Thyroid gland (tissue), 4 donors: ENCODE measurements at regions not wholly inside any gene's neighbourhood (a gene's known extent, or its start where the extent isn't known, plus 50 kb on each side); places are given as distances from the start of the nearest gene placed in this dataset.
"Not testable (repeated sequence)": the region's sequence is repeated elsewhere in the genome, so short reads cannot be mapped to it uniquely, and the experiment has no call there.

Experiments used
- DNase-seq, 2 donors: peaks; one replicate each; pipeline ENCODE4 v3.0.0-alpha.2; 2019
- H3K27ac ChIP-seq, 3 donors: fragments of 200-600 bp; sonication (generic); 1 replicate in 2 of 3; 2 replicates in 1 of 3; pipeline ENCODE4 v1.5.1; 2016 to 2019; ENCODE audit warnings: mild to moderate bottlenecking in 1 of 3, moderate library complexity in 1 of 3
- H3K27me3 ChIP-seq: fragments of 200-600 bp; sonication (generic); one replicate; pipeline ENCODE4 v1.5.1; 2019
- H3K36me3 ChIP-seq, 2 donors: fragments of 200-600 bp; sonication (generic); one replicate each; pipeline ENCODE4 v1.5.1; 2016 to 2019
- H3K4me1 ChIP-seq, 2 donors: fragments of 200-600 bp; sonication (generic); one replicate each; pipeline ENCODE4 v1.5.1; 2017 to 2019
- H3K4me3 ChIP-seq, 3 donors: fragments of 200-600 bp; sonication (generic); replicated peaks in 1 of 3; 1 replicate in 2 of 3; 2 replicates in 1 of 3; pipeline ENCODE4 v1.5.1; 2016; ENCODE audit warnings: mild to moderate bottlenecking in 1 of 3
- H3K9me3 ChIP-seq: fragments of 200-600 bp; sonication (generic); one replicate; pipeline ENCODE4 v1.5.1; 2017
- CTCF ChIP-seq, 6 experiments: fragments of 200-600 bp in 3 of 6; fragments of 450-650 bp in 3 of 6; sonication (generic) in 3 of 6; IDR thresholded peaks; one replicate each; pipeline ENCODE4 v1.5.1; 2016 to 2019; ENCODE audit warnings: antibody characterized with exemption in 6 of 6, mild to moderate bottlenecking in 2 of 6, inconsistent platforms in 1 of 6, moderate library complexity in 1 of 6
- POLR2A ChIP-seq, 2 donors: fragments of 450-650 bp; IDR thresholded peaks; one replicate each; pipeline ENCODE4 v1.6.1; 2017; ENCODE audit warnings: antibody characterized with exemption in 2 of 2, mild to moderate bottlenecking in 2 of 2, moderate library complexity in 1 of 2
- WGBS, 2 donors: methylation state at CpG; one replicate each; pipeline ENCODE4 v1.1.5; 2017; 5-methylcytosine and 5-hydroxymethylcytosine counted together
- intact Hi-C: fragments of 100-400 bp; cut with DNase I; formaldehyde crosslinking; loops from one replicate; pipeline ENCODE4 v1.15.1; 2023

GRCh38 chr5:100402071-100402470, 133.1 kb upstream of the FAM174A start:
- Histone ChIP-seq H3K27ac (no peak overlapping the region), H3K4me1 (peaks cover 0 to 5% of the 10 kb centered on the region in 2 donors), H3K27me3 (no peaks in the 10 kb centered on the region), H3K36me3 (no peaks in the 10 kb centered on the region), H3K9me3 (no peaks in the 10 kb centered on the region), H3K4me3 (no peak overlapping the region)
- DNase-seq, result no peak
- 70 to 79% methylated on average over 5 of the region's 5 CpGs for WGBS, 2 donors
- TF ChIP-seq CTCF (IDR thresholded peaks at IDR 0.05) (no peak), POLR2A (IDR thresholded peaks at IDR 0.05) (no peak)
- intact Hi-C loops, result no loop called here

GRCh38 chr5:100401149-100401548, 134.0 kb upstream of the FAM174A start:
- H3K27ac ChIP-seq, result no peak overlapping the region
- intact Hi-C loops, result no loop called here
- H3K36me3 ChIP-seq, result no peaks in the 10 kb centered on the region
- H3K9me3 ChIP-seq, result no peaks in the 10 kb centered on the region
- no peak overlapping the region for H3K4me3 ChIP-seq
- no peaks in the 10 kb centered on the region for H3K27me3 ChIP-seq
- no peak for TF ChIP-seq POLR2A (IDR thresholded peaks at IDR 0.05)
- no peak for TF ChIP-seq CTCF (IDR thresholded peaks at IDR 0.05)
- no peak for DNase-seq
- peaks cover 0 to 2% of the 10 kb centered on the region in 2 donors for H3K4me1 ChIP-seq

- DNase-seq, H3K27me3 ChIP-seq, intact Hi-C loops, H3K9me3 ChIP-seq, H3K4me3 ChIP-seq, H3K36me3 ChIP-seq, H3K4me1 ChIP-seq, H3K27ac ChIP-seq: not testable (repeated sequence)
- WGBS, 2 donors, result 42 to 50% methylated on average over 3 of the region's 3 CpGs
These were observed 136.4 kb upstream of the FAM174A start for GRCh38 chr5:100398815-100399214.

DNA sequence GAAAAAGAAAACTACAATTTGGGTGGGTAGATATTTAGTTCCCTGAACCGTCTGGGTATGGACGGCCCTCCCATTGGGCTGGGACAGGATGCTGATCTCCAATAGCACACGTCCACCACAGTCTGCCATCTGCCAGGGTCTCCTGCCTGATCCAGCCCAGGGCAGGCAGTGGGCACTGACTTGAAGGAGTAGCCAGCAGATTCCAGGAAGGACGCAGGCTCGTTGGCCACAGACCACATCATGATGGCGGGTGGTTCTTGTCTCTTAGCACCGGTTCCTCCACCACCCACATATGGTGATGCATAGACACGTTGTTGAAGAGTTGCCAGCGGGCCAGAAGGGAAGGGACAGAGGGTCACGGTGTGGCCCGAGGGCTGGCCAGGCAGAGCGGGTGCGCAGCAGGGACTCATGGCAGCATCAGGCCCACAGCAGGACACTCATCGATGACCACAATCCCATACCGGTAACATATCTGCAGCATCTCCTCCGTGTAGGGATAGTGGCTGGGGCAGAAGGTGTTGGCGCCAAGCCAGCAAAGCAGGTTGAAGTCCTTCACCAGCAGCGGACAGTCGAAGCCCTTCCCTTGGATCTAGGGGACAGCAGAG, 155.8 kb upstream of the FAM174A start:
- intact Hi-C loops, H3K9me3 ChIP-seq, DNase-seq, H3K36me3 ChIP-seq, H3K4me1 ChIP-seq, H3K27me3 ChIP-seq, H3K27ac ChIP-seq, H3K4me3 ChIP-seq: not testable (repeated sequence)
- WGBS, 2 donors, result 88 to 93% methylated on average over 6 to 10 of the region's 19 CpGs

DNA sequence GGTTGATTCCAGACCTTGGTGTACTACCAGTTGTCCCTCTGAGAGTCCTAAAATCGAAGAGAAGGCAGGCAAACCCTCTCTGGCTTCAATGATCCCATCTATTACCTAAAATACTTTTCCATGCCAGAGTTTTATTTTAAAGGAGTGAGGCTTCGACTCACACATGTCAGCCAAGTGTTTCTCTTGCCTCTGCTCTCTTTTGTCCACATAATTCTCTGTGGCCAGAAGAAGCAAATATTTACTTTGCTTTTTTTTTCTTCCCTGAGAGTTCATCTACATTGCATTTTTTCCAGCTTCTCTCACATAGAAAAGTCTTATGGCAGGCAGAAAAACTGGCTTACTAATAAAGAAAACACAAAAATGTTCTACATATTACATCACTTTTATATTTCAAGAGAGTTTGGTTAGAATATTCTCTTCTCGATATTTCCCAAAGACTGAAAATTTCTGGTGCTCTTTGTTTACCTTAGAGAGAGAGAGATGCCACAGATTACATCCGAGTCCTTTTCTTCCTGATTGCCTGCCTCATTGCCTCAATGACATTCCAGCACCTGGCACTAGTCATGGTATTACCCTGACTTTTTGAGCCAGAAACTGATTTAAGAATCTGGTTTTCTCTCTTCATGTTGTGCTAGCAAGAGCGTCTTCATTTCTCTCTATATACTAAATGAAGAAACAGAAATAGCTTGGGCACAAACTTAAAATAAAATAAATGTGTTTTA, 170.3 kb upstream of the FAM174A start:
- H3K27ac ChIP-seq, H3K36me3 ChIP-seq, intact Hi-C loops, H3K9me3 ChIP-seq, H3K4me3 ChIP-seq, H3K27me3 ChIP-seq, DNase-seq, H3K4me1 ChIP-seq: not testable (repeated sequence)
- 61 to 62% methylated on average over 5 of the region's 5 CpGs for WGBS, 2 donors

GRCh38 chr5:100364343-100364742, 170.8 kb upstream of the FAM174A start:
- H3K27ac ChIP-seq, intact Hi-C loops, H3K4me1 ChIP-seq, H3K4me3 ChIP-seq, DNase-seq, H3K9me3 ChIP-seq, H3K36me3 ChIP-seq, H3K27me3 ChIP-seq: not testable (repeated sequence)

GRCh38 chr5:100359998-100360397, 175.2 kb upstream of the FAM174A start:
- H3K4me3 ChIP-seq, H3K27ac ChIP-seq, intact Hi-C loops, H3K36me3 ChIP-seq, H3K9me3 ChIP-seq, DNase-seq, H3K4me1 ChIP-seq, H3K27me3 ChIP-seq: not testable (repeated sequence)
- WGBS, 2 donors, result 80% methylated on average over 1 of the region's 1 CpG; no CpG with 5 or more reads in 1 of the 2 donors

DNA sequence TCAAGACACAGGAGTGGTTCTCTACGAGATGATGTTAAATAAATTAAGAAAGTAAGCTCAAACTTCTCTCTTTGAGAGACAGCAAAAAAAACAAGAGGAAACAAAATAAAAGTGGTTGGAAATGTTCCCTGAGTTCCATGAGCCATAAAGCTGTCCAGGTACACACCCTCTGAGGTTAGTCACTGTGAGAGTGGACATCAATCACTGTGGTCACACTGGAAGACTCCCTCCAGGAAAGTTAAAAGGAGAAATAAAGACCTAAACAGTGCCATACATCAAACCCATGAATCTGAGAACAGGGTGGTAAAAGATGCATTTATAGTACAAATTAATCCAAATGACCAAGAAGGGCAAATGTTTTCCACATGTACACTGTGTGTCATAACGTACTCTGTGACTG, 188.9 kb upstream of the FAM174A start:
- 45 to 67% methylated on average over 2 of the region's 2 CpGs for WGBS, 2 donors
- H3K4me3 ChIP-seq, intact Hi-C loops, H3K36me3 ChIP-seq, H3K27me3 ChIP-seq, H3K27ac ChIP-seq, H3K9me3 ChIP-seq, H3K4me1 ChIP-seq, DNase-seq: not testable (repeated sequence)

DNA sequence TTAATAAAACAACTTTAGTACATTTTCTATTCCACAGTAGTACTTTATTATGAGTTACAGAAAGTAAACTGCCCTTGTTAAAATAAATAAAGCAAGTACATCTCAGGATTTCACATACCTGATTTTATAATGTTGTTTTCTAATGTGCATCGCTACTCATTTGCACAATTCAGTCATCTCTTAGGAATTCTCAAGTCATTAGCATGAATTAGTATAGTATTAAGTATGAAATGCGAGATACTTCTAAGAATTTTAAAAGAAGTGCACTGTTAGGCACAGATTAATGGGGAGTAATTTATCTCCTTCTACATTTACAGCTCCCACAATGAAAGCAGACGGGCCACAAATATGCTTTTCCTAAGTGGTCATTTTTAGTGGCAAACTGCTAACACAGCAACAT, 193.7 kb upstream of the FAM174A start:
- H3K4me1 ChIP-seq, H3K4me3 ChIP-seq, intact Hi-C loops, H3K9me3 ChIP-seq, H3K27me3 ChIP-seq, DNase-seq, H3K36me3 ChIP-seq, H3K27ac ChIP-seq: not testable (repeated sequence)
- WGBS, 2 donors, result no CpG with 5 or more reads among the region's 3 CpGs
